ENCODE measurements at regions not wholly inside any gene's neighbourhood (a gene's known extent, or its start where the extent isn't known, plus 50 kb on each side); places are given as distances from the start of the nearest gene placed in this dataset.
"Not testable (repeated sequence)": the region's sequence is repeated elsewhere in the genome, so short reads cannot be mapped to it uniquely, and the experiment has no call there.

DNA sequence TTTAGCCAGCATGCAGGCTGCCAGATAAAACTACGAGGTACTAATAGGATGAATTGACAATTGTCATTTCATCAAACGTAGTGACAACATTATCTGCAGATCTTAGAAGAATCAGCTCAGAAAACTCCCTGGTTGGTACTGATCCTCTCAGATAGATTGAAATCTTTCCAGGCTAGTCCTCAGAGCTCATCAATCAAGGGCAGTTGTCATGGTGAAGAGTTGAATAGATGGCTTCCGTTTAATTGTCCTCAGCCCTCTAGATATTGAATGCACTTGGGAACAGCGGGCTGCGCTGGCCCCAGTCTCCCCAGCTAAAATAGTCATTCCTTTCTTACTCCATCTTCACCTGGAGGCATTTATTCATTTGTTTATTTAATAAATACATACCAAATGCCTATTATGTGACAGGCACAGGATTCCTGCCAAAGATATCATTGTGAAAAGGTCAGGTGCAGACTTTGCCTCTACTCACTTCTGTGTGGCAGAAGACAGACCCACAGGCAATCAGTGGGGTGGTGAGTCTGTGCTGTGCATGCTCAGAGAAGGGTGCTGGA, 1081.6 kb downstream of the TYW1 start:
- TF ChIP-seq POLR2A (IDR thresholded peaks at IDR 0.05) (no peak), EP300 (IDR thresholded peaks at IDR 0.05) (no peak)
- TF ChIP-seq, protein P1, sequence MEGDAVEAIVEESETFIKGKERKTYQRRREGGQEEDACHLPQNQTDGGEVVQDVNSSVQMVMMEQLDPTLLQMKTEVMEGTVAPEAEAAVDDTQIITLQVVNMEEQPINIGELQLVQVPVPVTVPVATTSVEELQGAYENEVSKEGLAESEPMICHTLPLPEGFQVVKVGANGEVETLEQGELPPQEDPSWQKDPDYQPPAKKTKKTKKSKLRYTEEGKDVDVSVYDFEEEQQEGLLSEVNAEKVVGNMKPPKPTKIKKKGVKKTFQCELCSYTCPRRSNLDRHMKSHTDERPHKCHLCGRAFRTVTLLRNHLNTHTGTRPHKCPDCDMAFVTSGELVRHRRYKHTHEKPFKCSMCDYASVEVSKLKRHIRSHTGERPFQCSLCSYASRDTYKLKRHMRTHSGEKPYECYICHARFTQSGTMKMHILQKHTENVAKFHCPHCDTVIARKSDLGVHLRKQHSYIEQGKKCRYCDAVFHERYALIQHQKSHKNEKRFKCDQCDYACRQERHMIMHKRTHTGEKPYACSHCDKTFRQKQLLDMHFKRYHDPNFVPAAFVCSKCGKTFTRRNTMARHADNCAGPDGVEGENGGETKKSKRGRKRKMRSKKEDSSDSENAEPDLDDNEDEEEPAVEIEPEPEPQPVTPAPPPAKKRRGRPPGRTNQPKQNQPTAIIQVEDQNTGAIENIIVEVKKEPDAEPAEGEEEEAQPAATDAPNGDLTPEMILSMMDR (IDR thresholded peaks at IDR 0.05): no peak
- Histone ChIP-seq H3K36me3 (no peaks in the 10 kb centered on the region), H3K27me3 (no peaks in the 10 kb centered on the region), H3K4me1 (ENCODE audit: insufficient read depth) (no peaks in the 10 kb centered on the region), H3K27ac (no peak overlapping the region), H3K4me3 (no peak overlapping the region), H3K9me3 (no peaks in the 10 kb centered on the region)
- DNase-seq: no peak
- intact Hi-C loops (cut with DNase I): no loop called here
- WGBS, 3 donors: 87 to 90% (median 87%) methylated on average over 5 of the region's 5 CpGs

GRCh38 chr7:68082066-68082960, 1085.7 kb downstream of the TYW1 start:
- H3K4me3 ChIP-seq; H3K27me3 ChIP-seq; H3K36me3 ChIP-seq; H3K27ac ChIP-seq; H3K9me3 ChIP-seq; DNase-seq; H3K4me1 ChIP-seq (ENCODE audit: insufficient read depth); intact Hi-C loops (cut with DNase I): not testable (repeated sequence)
- 92 to 97% (median 93%) methylated on average over 48 to 54 of the region's 54 CpGs for WGBS, 3 donors

- 91 to 94% (median 93%) methylated on average over 42 to 44 of the region's 44 CpGs for WGBS, 3 donors
- H3K4me1 ChIP-seq (ENCODE audit: insufficient read depth); intact Hi-C loops (cut with DNase I); DNase-seq; H3K4me3 ChIP-seq; H3K27me3 ChIP-seq; H3K27ac ChIP-seq; H3K36me3 ChIP-seq; H3K9me3 ChIP-seq: not testable (repeated sequence)
Measured at GRCh38 chr7:68082961-68083657, 1086.5 kb downstream of the TYW1 start.

DNA sequence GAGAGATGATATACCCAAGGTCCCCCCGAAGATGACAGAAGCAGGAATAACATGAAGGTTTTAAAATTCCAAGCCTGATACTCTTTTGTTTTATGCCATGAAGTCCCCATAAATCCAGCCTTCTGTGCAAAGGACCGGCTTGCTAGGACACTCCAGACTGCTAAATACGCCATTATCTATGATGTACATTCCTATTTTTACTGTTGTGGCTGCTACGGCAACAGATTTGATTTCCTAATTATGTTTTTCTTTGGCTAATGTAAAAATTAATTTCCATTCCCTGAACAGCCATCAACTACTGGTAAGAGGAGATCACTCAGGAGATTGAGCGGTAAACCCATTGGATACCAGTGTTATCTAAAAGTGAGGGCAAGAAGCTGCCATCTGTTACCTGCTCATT, 1090.8 kb downstream of the TYW1 start:
- Histone ChIP-seq H3K27ac (no peak overlapping the region), H3K4me1 (ENCODE audit: insufficient read depth) (no peaks in the 10 kb centered on the region), H3K36me3 (no peaks in the 10 kb centered on the region), H3K4me3 (no peak overlapping the region), H3K27me3 (no peaks in the 10 kb centered on the region), H3K9me3 (no peaks in the 10 kb centered on the region)
- no peak for TF ChIP-seq POLR2A (IDR thresholded peaks at IDR 0.05)
- TF ChIP-seq, protein P1 (IDR thresholded peaks at IDR 0.05): no peak
- no peak for TF ChIP-seq EP300 (IDR thresholded peaks at IDR 0.05)
- intact Hi-C loops (cut with DNase I): no loop called here
- WGBS, 3 donors: 64 to 81% (median 69%) methylated on average over 5 of the region's 5 CpGs
- no peak for DNase-seq

DNA sequence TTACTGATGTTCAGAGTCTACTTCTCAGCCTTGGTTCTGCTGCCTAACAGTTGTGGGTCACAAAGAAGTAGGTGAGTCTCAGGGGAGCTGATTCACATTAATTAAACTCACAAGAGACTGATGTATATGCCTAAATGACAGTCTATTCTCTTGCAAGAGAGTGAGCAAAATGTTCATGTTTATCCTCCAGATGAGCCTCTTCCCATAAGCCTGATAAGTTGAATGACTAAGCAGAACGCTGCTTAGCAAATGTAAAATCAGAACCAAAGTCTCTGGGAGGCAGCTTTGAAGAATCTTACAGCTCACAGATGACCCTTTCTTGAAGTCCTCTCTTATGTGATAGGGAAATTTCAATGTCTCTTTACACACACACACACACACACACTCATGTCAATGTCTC, 1092.2 kb downstream of the TYW1 start:
- DNase-seq: no peak
- WGBS, 3 donors: 68 to 79% (median 74%) methylated on average over 1 of the region's 1 CpG
- H3K4me1 ChIP-seq (ENCODE audit: insufficient read depth): no peaks in the 10 kb centered on the region
- no peaks in the 10 kb centered on the region for H3K36me3 ChIP-seq
- TF ChIP-seq EP300 (IDR thresholded peaks at IDR 0.05) (no peak), POLR2A (IDR thresholded peaks at IDR 0.05) (no peak)
- TF ChIP-seq, protein P1 (IDR thresholded peaks at IDR 0.05): no peak
- H3K27me3 ChIP-seq: no peaks in the 10 kb centered on the region
- intact Hi-C loops (cut with DNase I): no loop called here
- no peak overlapping the region for H3K27ac ChIP-seq
- H3K4me3 ChIP-seq: no peak overlapping the region
- no peaks in the 10 kb centered on the region for H3K9me3 ChIP-seq

DNA sequence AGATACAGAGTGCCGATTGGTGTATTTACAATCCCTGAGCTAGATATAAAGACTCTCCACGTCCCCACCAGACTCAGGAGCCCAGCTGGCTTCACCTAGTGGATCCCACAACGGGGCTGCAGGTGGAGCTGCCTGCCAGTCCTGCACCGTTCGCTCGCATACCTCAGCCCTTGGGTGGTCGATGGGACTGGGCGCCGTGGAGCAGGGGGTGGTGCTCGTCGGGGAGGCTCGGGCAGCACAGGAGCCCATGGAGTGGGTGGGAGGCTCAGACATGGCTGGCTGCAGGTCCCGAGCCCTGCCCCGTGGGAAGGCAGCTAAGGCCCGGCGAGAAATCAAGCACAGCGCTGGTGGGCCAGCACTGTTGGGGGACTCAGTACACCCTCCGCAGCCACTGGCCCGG, 1093.6 kb downstream of the TYW1 start:
- H3K36me3 ChIP-seq; H3K27ac ChIP-seq; H3K9me3 ChIP-seq; intact Hi-C loops (cut with DNase I); DNase-seq; H3K27me3 ChIP-seq; H3K4me3 ChIP-seq; H3K4me1 ChIP-seq (ENCODE audit: insufficient read depth): not testable (repeated sequence)
- 92 to 95% (median 93%) methylated on average over 12 to 19 of the region's 19 CpGs for WGBS, 3 donors

Measured in ovary (tissue), 7 donors.